RCC 7860 (cell line): ENCODE measurements at regions not wholly inside any gene's neighbourhood (a gene's known extent, or its start where the extent isn't known, plus 50 kb on each side); places are given as distances from the start of the nearest gene placed in this dataset.
A peak's percentile ranks its signal among the peaks of the same experiment; 100 is the strongest.

Experiments used
- DNase-seq: peaks from one replicate; pipeline ENCODE4 v3.0.0-alpha.2; 2015; ENCODE audit warnings: low spot score
- FAIRE-seq: peaks from 2 replicates; lab custom pipeline; 2012; peaks lifted over from hg19 to GRCh38; lab: Jason Lieb, UNC

DNA sequence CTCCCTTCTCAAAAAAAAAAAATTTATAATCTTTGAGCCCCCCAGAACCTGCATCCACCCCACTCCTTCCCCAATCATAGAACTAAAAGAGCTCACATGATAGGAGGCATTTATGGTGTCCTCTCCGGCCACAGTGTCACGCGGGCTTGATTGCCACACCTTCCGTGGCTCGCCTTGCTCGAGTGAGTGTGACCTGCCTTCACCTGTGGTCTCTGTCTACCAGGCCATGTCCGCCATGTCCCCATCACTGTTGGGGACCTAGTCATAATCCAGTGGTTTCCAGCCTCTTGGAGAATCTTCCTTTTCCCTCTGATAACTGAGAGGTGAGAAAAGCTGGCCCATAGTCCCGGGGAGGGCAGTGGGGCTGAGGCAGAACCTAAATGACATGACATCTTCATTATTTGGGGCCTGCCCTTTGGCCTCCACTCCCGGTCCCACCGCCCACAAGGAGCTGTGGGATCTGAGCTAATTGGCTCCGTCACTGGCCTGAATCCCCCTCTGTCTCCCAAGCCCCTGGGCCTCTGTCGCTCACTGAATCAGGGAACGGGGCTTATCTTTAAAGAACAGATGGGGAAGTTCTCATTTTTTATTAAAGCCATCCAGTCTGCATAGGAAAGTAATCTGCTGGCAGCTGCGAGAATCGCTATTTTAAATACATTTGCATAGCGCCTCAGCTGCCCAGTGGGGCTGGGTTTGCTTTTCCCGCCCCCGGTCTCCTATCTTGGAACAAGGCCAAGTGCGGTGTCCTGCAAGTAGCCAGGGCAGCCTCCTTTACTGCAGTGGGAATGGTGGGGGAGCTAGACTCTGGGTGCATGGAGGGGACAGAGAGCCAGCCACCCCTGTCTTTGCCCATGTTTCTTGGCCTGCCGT is 197.6 kb upstream of the PMEPA1 start:
- FAIRE-seq (no peak), DNase-seq (no peak)

DNA sequence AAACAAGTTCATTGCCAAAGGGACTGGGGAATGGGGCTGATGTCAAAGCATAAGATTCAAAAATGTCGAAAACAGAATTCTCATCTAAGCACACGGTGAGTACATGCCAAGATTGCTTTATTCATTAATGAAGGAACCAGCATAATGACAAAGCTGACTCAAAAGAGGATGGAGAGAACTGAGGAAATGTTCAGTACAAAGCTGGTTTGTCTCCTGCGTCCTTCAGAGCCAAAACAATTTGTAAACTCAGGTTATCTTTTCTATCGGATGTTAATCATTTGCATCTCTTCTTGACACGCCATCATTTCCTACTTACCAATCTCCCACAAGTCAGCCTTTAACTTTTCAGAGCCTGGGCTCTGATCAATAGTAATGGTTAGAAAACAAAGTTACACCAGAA is 195.6 kb upstream of the PMEPA1 start:
- FAIRE-seq, result no peak
- no peak for DNase-seq

DNA sequence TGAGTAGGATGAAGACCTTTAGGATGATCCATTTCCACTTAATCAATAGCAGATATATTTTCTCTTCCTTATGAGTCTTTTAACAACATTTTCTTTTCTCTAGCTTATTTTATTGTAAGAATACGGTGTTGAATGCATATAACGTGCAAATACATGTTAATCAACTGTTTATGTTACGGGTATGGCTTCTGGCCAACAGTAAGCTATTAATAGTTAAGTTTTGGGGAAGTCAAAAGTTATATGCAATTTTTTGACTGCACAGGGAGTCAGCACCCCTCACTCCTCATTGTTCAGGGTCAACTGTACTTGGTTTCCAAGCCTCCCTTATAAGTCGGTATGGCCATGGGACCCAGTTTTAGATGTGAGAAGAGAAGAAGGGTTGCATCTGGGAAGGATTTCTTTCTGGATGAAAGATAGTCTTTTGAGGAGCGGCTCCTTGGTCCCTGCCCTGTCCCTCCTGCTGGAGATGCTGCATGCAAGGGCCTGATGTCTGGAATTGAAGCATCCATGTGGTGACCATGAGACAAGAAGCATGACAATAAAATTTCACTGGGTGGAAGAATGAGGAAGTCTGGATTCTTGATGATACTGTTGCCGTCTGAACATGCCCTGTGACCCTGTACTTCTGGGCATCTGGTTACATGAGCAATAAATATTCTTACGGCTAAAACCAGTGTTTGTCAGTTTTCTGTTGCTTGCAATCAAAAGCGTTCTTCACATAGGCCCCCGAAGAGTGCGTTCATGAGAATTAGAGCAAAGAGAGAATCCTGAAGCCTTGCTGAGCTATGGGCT is 194.7 kb upstream of the PMEPA1 start:
- FAIRE-seq (no peak), DNase-seq (no peak)

DNA sequence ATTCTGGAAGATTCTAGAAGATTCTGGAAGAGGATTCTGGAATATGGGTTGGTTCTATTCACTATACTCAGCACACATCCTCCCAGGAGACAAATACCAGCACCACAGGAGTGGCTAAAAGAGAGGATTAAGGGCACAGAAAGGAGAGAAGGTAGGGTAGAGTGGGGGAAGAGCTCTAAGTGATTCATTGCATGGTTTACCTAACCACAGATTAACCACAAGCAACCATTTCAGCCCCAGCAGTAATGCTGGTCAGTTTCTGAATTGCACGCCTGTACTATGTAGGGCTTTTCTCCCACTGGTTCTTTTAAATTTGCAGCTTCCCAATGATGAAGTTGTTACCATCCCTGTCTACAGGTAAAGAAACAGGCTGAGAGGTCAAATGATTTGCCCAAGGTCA is 192.7 kb upstream of the PMEPA1 start:
- FAIRE-seq (peak; percentile 98), DNase-seq (peak; percentile 90)

DNA sequence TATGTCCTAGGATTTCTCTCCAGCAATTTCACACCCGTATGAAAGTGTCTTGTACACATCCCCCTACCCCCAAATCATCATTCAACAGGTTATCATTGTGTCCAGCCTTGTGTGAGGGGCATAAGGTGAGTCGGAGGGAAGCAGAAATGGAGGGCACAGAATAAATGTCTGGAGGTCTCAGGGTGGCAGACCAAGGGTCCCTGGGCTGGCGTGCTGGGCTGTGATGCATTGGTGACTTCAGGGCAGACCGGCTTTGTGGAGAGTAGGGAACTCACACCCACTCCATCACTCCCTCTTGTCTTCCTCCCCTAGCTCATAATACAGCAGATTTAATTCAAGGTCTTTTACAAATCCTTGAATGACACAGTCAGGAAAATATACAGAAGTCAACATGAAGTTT is 191.7 kb upstream of the PMEPA1 start:
- DNase-seq (no peak), FAIRE-seq (no peak)

DNA sequence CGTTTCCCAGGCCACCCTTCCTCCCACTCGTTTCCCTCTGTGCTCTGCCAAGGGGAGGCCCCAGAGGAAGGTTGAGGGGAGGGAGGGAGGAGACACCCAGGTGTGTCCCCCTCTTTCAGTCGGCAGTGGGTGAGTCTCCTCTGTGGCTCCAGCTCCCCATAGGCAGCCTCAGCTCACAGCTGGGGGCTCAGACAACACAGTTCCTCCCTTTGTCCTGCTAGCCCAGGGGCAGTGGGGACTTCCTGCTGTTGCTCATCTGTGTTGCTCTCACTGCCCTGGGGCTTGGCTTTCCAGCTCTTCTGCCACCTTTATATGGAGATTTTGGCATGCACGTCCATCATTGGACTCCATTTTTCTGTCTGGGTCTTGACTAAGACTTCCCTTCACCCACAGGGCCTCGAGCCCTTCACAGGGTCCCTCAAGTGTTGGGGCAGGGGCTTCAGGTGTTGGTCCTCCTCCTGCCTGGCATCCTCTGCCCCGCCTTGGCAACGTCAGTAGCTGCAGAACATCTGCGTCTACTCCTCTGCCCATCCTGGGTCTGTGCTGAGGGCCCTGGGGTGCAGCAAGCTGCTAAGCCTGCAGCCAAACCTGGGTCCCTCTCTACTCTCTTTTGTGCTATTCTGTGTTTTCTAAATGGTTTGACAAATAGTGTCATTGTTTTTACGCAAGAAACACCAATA is 190.6 kb upstream of the PMEPA1 start:
- FAIRE-seq (no peak), DNase-seq (no peak)

DNA sequence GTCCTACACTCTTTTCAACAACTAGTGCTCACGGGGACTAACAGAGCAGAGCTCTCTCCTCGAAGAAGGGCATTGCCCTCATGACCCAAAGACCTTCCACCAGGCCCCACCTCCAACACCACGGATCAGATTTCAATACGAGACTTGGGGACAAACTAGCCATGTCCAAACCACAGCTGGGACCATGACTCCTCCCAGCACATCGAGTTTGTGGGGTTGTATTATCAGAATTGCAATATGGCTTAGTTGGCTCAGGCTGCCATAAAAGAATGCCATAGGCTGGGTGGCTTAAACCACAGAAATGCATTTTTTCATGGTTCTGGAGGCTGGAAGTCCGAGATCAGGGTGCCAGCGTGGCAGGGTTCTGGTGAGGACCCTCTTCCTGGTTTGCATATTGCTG is 189.7 kb upstream of the PMEPA1 start:
- no peak for DNase-seq
- FAIRE-seq, result no peak

DNA sequence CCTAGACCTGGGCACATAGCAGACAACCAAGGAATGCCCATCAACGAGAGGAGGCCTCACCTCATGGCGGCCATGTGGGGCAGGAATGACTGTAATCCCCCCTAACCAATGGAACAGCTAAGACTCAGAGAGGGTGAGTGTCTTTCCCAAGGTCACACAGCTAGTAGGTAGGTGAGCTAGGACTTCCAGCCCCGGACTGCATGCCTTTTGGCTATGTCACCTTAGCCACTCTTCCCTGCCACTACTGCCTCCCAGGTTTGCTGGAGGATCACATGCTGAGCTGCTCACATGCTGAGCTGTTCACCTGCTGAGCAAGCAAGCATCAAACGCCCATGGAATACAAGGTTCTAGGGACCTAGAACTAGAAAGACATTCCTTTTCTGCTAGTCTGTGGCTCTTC is 188.5 kb upstream of the PMEPA1 start:
- no peak for DNase-seq
- no peak for FAIRE-seq

DNA sequence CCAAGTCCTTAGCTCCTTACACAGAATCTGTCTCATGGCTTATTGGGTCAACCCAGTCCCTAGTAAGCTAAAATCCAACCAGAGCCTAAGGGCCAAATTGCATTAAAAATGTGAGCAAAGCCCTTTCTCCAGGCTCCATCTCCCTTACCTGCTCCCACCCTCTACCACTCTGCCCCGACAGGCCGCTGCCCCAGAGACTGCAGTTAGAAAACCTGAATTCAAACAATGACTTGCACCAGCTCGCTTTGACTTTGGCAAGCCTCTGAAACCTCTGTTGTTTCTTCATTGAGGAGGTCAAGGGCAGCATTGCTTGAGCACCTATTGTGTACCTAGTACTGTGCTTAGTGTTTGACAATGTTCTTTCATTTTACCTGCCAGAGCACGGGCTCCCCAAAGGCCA is 188.1 kb upstream of the PMEPA1 start:
- no peak for FAIRE-seq
- DNase-seq, result no peak

DNA sequence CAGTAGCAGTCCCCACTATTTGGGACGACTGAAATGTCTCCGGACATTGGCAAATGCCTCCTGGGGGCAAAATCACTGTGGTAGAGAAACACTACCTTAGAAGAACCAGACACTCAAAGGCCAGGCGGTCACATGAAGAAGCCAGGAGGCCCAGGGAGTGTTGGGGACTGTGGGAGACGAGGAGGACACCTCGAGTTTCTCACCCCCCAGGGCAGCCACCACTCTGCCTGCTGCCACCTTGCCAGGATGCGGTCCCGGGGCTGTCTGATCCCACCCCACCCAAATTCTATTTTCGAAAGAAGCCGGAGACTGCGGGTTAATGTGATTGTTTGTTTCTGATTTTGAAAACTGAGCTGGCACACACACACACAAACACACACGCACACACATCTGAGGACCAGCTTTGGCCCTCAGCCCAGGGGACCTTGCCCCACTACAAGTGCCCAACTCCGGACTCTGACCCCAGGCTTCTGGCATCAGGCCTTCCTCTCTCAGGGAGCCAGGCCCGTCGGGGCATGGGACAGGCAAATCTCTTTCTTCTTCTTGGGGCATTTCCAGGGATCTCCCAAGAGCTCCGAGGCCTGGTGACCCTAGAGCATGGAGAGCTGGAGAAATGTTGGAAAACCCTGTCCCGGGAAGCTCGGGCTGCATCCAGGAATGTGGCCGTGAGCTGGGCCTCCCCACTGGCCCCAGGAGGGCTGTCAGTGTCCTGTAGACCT is 187.5 kb upstream of the PMEPA1 start:
- DNase-seq (no peak), FAIRE-seq (no peak)

DNA sequence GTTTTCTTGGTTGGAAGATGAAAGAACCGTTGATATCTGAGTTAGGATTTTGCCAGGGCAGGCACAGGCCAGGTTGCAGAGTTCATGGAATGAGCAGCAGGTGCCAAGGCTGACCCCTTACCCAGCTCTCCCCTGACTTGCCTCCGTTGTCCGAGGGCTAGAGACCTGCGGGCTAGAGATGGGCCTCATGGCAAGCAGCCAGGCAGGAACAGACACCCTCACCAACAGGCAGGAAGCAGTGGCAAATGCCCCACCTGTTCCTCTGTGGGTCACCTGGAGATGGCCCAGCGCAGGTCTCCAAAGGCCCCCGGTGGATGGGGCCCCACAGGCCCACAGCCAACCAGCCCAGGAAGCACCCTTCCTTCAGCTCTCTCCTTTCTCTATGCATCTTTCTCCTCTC is 186.7 kb upstream of the PMEPA1 start:
- FAIRE-seq (no peak), DNase-seq (no peak)

DNA sequence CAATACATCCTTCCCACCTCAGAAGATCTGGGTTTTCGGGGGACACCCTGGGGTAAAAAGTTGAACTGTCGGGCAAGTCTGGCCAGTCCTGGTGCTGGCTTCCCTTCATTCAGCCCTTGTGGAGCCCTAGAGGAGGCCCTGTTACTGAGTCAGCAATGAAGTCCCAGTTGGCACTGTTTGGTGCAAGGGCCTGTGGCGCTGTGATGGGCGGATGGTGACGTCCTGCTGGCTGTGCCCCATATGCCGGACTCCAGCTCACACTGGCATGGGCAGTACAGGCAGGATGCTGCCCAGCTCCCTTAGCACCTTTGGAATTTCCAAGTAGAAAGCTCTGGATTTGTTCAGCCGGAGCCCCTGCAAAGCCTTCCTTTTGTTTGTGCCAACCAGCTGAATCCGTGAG is 186.2 kb upstream of the PMEPA1 start:
- FAIRE-seq (no peak), DNase-seq (no peak)

DNA sequence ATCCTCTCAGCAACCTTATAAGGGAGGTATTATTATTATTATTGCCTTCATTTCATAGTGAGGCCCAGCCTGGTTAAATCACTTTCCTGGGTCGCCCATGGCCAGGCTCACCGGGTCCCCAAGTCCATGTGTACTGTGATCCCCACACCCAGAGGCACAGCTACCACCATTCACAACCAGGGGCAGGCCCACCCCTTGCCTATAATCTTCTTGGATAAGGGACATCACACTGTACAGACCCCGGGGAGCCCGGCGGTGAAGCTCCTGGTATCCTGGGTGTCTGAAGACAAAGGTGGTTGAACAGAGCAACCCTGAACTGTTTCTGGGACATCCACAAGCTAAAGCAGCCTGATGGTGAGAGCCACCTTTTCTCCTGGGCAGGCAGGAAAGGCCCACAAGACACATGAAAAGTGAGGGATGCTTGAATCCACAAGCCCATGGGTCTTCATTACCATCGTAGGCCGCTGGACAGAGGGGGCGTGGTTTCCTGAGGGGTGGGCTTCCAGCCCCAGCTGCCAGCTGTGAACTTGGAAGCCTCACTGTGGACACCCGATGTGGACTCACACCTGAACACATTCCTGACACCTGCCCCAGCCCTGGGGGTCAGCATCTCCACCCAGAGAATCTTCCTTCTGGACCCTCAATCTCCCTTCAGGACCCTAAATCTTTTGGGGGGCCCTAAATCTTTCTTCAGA is 185.5 kb upstream of the PMEPA1 start:
- FAIRE-seq (no peak), DNase-seq (no peak)

DNA sequence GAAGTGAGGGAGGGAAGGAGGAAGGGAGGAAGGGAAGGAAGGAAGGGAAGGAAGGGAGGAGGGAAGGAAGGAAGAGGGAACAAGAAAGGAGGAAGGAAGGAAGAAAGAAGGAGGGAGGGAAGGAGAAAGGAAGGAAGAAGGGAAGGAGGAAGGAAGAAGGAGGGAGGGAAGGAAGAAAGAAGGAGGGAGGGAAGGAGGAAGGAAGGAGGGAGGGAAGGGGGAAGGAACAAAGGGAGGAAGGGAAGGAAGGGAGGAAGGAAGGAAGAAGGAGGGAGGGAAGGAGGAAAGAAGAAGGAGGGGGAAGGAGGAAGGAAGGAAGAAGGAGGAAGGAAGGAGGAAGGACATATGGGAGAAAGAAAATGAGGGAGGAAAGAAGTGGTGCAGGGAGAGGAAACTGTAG is 184.7 kb upstream of the PMEPA1 start:
- no peak for DNase-seq
- no peak for FAIRE-seq

DNA sequence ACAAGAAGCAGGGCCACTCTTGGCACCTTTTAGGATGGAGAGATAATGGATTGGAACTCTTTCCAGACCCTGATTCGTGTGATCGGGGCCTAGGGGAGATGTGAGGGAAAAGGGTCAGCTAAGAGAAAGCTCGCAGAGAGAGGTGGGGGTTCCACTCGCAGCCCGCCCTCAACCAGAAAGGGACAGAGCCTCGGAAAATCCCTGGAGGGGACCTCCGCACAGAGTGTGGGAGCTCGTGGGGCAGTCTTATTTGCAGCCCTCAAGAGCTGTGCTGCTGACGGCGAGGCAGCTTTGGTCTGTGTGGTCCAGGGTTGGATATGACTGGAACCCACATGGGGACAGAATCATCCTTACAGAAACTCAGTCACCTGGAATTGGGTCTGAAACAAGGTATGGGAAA is 184.3 kb upstream of the PMEPA1 start:
- no peak for FAIRE-seq
- no peak for DNase-seq

DNA sequence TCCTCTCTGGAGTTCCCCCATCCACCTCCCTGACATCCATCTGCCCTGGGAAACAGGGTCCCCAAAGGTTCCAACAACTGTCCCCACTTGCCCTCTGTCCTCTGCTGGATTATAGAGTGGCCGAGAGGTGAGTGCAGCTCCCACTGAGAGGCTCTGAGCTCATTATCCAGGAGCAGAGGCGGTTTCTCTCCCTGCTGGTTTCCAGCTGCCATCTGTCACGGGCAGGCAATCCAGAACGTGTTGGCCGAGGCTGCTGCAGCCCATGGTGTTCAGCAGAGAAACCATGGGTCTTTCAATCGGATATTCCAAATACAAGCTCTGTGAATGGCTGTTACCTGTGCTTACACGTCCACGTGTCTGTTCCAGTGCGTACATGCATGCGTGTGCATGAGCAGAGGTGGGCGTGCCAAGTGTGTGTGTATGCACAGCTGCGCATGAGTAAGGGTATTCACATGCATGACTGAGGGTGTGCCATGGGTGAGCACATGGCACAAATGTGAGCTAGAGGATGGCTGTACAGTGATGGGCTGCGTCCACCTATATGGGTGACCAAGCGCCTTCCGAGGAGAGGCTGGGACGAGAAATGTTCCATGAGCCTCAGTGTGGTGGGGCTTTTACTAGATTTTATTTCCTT is 183.7 kb upstream of the PMEPA1 start:
- no peak for FAIRE-seq
- DNase-seq, result no peak

DNA sequence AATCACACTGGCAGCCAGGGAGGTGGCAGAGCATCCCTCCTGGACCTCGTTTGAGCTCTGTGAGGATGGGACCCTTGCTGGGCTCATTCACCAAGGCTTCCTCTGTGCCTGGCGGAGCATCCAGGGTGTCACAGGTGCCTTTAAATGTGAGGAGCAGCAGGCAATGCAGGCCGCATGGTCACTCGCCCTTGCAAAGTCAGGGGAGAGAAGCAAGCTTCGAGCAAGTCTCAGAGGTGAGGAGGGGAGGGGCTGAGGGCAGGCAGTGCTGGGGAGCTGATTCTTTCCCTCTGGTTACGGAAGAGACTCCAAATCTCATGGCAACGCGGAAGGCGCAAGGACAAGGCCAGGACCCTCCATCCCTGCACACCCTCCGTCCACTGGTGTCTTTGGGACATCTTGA is 182.7 kb upstream of the PMEPA1 start:
- no peak for FAIRE-seq
- no peak for DNase-seq

DNA sequence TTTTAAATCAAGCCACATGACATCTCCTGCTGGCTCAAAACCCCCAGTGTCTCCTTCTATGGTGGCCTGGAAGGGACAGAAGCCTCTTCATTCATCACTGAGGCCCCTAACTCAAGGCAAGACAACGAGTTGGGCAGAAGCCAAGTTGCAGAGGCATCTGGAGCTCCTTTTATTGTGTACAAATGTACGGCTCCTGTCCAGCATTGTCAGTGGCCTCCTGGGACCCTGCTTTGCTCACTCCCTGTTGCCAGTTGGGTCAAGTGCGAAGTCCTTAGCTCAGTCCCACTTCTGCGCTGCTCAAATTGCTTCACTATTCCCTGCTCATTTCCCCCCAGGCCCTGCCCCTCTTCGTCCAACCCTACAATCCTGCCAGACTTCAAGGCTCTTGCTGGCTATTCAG is 181.2 kb upstream of the PMEPA1 start:
- DNase-seq (no peak), FAIRE-seq (no peak)

DNA sequence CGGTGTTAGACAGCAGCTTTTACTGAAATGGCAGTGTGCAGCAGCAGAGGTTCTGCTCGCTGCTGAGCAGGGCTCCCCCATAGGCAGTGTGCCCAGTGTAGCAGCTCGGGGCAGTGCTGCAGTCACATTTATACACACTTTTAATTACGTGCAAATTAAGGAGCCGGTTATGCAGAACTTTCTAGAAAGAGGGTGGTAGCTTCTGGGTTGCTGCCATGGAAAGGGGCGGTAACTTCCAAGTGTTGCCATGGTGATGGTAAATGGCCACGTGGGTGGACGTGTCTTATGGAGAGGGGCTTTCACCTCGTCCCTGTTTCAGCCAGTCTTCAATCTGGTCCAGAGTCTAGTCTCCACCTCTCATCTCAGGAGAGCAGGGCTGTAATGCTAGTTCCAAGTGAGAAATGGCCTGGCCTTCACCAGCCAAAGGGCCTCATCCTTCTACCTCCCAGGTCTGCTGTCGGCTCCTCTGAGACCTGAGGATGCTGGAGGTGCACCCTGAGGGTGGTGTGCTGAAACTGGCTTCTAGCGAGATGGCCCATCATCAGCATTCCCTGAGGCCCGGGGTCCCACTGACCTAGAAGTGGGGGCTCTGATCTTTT is 180.5 kb upstream of the PMEPA1 start:
- FAIRE-seq (no peak), DNase-seq (no peak)

DNA sequence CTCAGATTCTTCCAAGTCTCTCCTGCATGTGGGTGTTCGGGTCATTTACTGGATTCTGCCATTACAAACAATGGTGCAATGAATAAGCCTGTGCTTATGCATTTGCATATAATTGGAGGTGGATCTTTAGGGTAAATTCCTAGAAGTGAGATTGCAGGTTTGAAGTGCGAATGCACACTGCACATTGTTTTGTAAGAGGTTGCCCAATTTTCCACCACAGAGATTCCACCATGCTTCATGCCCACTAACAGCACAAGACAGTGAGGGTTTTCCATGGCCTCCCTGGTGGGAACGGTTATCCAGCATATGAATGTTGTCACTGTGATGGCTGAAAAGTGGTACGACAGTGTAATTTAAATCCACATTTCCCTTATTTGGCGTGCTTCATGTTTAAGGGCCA is 178.8 kb upstream of the PMEPA1 start:
- FAIRE-seq, result no peak
- DNase-seq, result no peak
